ENCODE measurements at regions not wholly inside any gene's neighbourhood (a gene's known extent, or its start where the extent isn't known, plus 50 kb on each side); places are given as distances from the start of the nearest gene placed in this dataset.

DNA sequence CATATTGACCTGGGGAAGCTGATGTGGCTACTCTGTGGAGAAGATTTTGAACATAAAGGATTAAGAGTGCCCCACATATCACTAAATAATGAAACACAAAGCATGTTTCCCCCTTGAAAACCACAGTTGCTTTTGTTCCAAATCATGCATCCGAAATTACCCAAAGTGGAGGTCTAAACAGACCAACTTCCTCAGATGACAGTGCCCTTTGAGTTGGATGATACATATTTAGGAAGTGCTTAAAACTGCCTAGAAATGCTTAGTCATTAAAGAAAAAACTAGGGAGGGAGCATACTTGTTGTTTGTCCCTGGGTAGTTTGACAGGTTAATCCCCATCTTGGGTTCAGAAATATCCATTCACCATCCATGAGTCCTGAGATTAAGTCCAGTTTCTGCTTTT is 1070.3 kb downstream of the SUCLG1 start:
- TF ChIP-seq CTCF (conservative IDR thresholded peaks at IDR 0.05): no peak
- Mint-ChIP-seq H3K27me3 (no peaks in the 10 kb centered on the region), H3K4me3 (no peak overlapping the region), H3K36me3 (no peaks in the 10 kb centered on the region), H3K27ac (no peak overlapping the region), H3K4me1 (ENCODE audit: unreplicated experiment) (no peaks in the 10 kb centered on the region), H3K9me3 (no peaks in the 10 kb centered on the region)
- DNase-seq (ENCODE audit: extremely low spot score, unreplicated experiment): no peak

GRCh38 chr2:83386549-83386948 is 1072.5 kb downstream of the SUCLG1 start:
- Mint-ChIP-seq H3K27ac (no peak overlapping the region), H3K4me1 (ENCODE audit: unreplicated experiment) (no peaks in the 10 kb centered on the region), H3K36me3 (no peaks in the 10 kb centered on the region), H3K27me3 (no peaks in the 10 kb centered on the region), H3K9me3 (no peaks in the 10 kb centered on the region), H3K4me3 (no peak overlapping the region)
- no peak for TF ChIP-seq CTCF (conservative IDR thresholded peaks at IDR 0.05)
- no peak for DNase-seq (ENCODE audit: extremely low spot score, unreplicated experiment)

DNA sequence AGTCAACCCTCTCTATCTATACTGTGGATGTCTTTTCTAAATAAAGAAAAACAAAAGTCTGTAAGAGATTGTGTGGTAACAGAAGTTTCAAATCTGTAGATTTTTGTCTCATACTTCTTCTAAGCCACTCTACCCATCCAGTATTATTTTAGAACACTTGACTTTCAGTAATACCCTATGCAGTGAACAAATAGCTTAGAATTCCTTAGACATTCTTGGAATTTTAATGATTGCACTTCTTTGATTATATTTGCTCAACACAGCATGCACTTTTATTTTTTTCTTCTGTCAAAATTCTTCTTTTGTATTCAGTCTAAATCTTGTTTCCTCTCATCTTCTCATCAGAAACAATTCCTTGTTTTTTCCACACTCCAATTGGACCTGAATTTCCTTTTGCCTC is 1080.2 kb downstream of the SUCLG1 start:
- no peak for DNase-seq (ENCODE audit: extremely low spot score, unreplicated experiment)
- no peak for TF ChIP-seq CTCF (conservative IDR thresholded peaks at IDR 0.05)
- peaks cover 6% of the 10 kb centered on the region for H3K9me3 Mint-ChIP-seq
- H3K27ac Mint-ChIP-seq: no peak overlapping the region
- H3K27me3 Mint-ChIP-seq: no peaks in the 10 kb centered on the region
- no peaks in the 10 kb centered on the region for H3K36me3 Mint-ChIP-seq
- no peak overlapping the region for H3K4me3 Mint-ChIP-seq
- H3K4me1 Mint-ChIP-seq (ENCODE audit: unreplicated experiment): no peaks in the 10 kb centered on the region

DNA sequence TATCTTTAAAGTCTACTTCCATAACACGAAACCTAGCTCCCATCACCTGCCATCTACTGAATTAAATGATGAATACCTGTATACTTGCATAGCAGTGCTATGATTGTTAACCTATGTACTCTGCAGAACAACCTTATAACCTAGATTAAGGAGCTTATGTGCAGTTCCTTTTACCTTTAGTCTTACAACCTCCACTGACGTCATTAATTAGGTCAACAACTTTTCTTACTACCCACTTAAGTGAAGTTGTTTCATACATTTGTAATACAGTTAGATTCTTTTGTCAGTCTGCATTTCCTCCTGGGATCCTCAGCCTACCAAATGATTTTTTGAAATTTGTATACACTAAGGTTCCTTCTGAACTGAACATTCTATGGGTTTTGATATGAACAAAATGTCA is 1082.3 kb downstream of the SUCLG1 start:
- H3K36me3 Mint-ChIP-seq: no peaks in the 10 kb centered on the region
- no peaks in the 10 kb centered on the region for H3K27me3 Mint-ChIP-seq
- H3K4me3 Mint-ChIP-seq: no peak overlapping the region
- no peak overlapping the region for H3K27ac Mint-ChIP-seq
- no peak for TF ChIP-seq CTCF (conservative IDR thresholded peaks at IDR 0.05)
- peaks cover 6% of the 10 kb centered on the region for H3K9me3 Mint-ChIP-seq
- DNase-seq (ENCODE audit: extremely low spot score, unreplicated experiment): no peak
- H3K4me1 Mint-ChIP-seq (ENCODE audit: unreplicated experiment): no peaks in the 10 kb centered on the region

DNA sequence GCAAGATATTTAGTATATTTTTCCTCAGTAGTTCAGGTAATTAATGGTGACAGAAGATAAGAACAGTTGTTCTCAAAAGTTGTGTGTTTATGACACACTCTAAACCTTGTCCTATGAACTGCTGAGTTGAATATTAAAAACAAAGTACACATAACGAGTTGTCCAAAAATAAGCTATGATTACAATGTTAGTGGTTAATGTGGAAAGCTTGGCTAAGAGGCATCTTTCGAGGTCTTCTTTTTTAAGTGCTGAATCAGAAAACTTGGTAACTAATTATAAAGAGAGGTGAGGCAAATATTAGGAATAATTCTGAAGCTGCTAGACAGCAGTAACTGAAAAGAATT is 1088.7 kb downstream of the SUCLG1 start:
- no peak for TF ChIP-seq CTCF (conservative IDR thresholded peaks at IDR 0.05)

More for the DNA sequence above, 1088.7 kb downstream of the SUCLG1 start:
- H3K4me3 Mint-ChIP-seq: no peak overlapping the region
- H3K27me3 Mint-ChIP-seq: no peaks in the 10 kb centered on the region
- H3K9me3 Mint-ChIP-seq: no peaks in the 10 kb centered on the region
- H3K27ac Mint-ChIP-seq: no peak overlapping the region
- H3K4me1 Mint-ChIP-seq (ENCODE audit: unreplicated experiment): no peaks in the 10 kb centered on the region
- DNase-seq (ENCODE audit: extremely low spot score, unreplicated experiment): no peak
- no peaks in the 10 kb centered on the region for H3K36me3 Mint-ChIP-seq
